GM20431 (cell line): ENCODE measurements at regions not wholly inside any gene's neighbourhood (a gene's known extent, or its start where the extent isn't known, plus 50 kb on each side); places are given as distances from the start of the nearest gene placed in this dataset.

ENCODE experiments used
- in situ Hi-C: fragments of 300-500 bp; cut with MseI, MboI; formaldehyde crosslinking; loops from one replicate; pipeline ENCODE4 v1.15.0; 2020; ENCODE audit warnings: low sequenced_read_pairs; ENCODE audit not compliant: unreplicated experiment

GRCh38 chr13:105389373-105389772, 1146.1 kb downstream of the EFNB2 start:
- in situ Hi-C loops = no loop called here

GRCh38 chr13:105377452-105377851, 1158.0 kb downstream of the EFNB2 start:
- in situ Hi-C loops = no loop called here

- in situ Hi-C loops = no loop called here
Observed at GRCh38 chr13:105370011-105370650, 1165.3 kb downstream of the EFNB2 start.

GRCh38 chr13:105368781-105369180, 1166.7 kb downstream of the EFNB2 start:
- in situ Hi-C loops = no loop called here

- in situ Hi-C loops = no loop called here
Observed at GRCh38 chr13:105365831-105366230, 1169.6 kb downstream of the EFNB2 start.

- in situ Hi-C loops = no loop called here
Observed at GRCh38 chr13:105365021-105365550, 1170.4 kb downstream of the EFNB2 start.

- in situ Hi-C loops = no loop called here
Observed at GRCh38 chr13:105364191-105364590, 1171.3 kb downstream of the EFNB2 start.

GRCh38 chr13:105363261-105364190, 1171.9 kb downstream of the EFNB2 start:
- in situ Hi-C loops = no loop called here

- in situ Hi-C loops = no loop called here
Observed at GRCh38 chr13:105353654-105354053, 1181.8 kb downstream of the EFNB2 start.

- in situ Hi-C loops = no loop called here
Observed at GRCh38 chr13:105349082-105349723, 1186.3 kb downstream of the EFNB2 start.

- in situ Hi-C loops = no loop called here
Observed at GRCh38 chr13:105346141-105346775, 1189.2 kb downstream of the EFNB2 start.

GRCh38 chr13:105345730-105346129, 1189.7 kb downstream of the EFNB2 start:
- in situ Hi-C loops = no loop called here

- in situ Hi-C loops = no loop called here
Observed at GRCh38 chr13:105345131-105345530, 1190.3 kb downstream of the EFNB2 start.

GRCh38 chr13:105343134-105343806, 1192.2 kb downstream of the EFNB2 start:
- in situ Hi-C loops = no loop called here

GRCh38 chr13:105342281-105342820, 1193.1 kb downstream of the EFNB2 start:
- in situ Hi-C loops = no loop called here

GRCh38 chr13:105341758-105342157, 1193.7 kb downstream of the EFNB2 start:
- in situ Hi-C loops = no loop called here

GRCh38 chr13:105341256-105341655, 1194.2 kb downstream of the EFNB2 start:
- in situ Hi-C loops = no loop called here

GRCh38 chr13:105340061-105340606, 1195.3 kb downstream of the EFNB2 start:
- in situ Hi-C loops = no loop called here

- in situ Hi-C loops = no loop called here
Observed at GRCh38 chr13:105338773-105339172, 1196.7 kb downstream of the EFNB2 start.
